Lower lobe of right lung (tissue), 2 donors: ENCODE measurements at regions not wholly inside any gene's neighbourhood (a gene's known extent, or its start where the extent isn't known, plus 50 kb on each side); places are given as distances from the start of the nearest gene placed in this dataset.

Source experiments
- ATAC-seq, 2 donors: fragments of 200-7000 bp; cut with Tn5 transposase; one replicate each; pipeline ENCODE4 v1.9.1; 2020 to 2022; ENCODE audit warnings: mild to moderate bottlenecking in 2 of 2, moderate library complexity in 2 of 2
- DNase-seq: peaks from one replicate; pipeline ENCODE4 v3.0.0-alpha.2; 2020
- H3K27ac ChIP-seq: fragments of 200-600 bp; one replicate; pipeline ENCODE4 v1.8.0; 2022
- H3K27me3 ChIP-seq: fragments of 200-600 bp; one replicate; pipeline ENCODE4 v1.8.0; 2022; ENCODE audit warnings: low read depth
- H3K36me3 ChIP-seq: fragments of 200-600 bp; one replicate; pipeline ENCODE4 v1.8.0; 2022; ENCODE audit warnings: mild to moderate bottlenecking
- H3K4me1 ChIP-seq: fragments of 200-600 bp; one replicate; pipeline ENCODE4 v1.8.0; 2022
- H3K4me3 ChIP-seq: fragments of 200-600 bp; one replicate; pipeline ENCODE4 v1.8.0; 2022; ENCODE audit warnings: mild to moderate bottlenecking
- H3K9me3 ChIP-seq: fragments of 200-600 bp; one replicate; pipeline ENCODE4 v1.8.0; 2022
- intact Hi-C: fragments of 100-400 bp; cut with DNase I; formaldehyde crosslinking; loops from one replicate; pipeline ENCODE4 v1.11.0; 2022
- TF ChIP-seq, protein P1 (sequence below): fragments of 200-600 bp; IDR thresholded peaks from one replicate; pipeline ENCODE4 v1.8.0; 2022; ENCODE audit warnings: antibody characterized with exemption, mild to moderate bottlenecking
- donor health status: DM: no; HTN: yes; CAD: no; lungs with severe emphysema.

DNA sequence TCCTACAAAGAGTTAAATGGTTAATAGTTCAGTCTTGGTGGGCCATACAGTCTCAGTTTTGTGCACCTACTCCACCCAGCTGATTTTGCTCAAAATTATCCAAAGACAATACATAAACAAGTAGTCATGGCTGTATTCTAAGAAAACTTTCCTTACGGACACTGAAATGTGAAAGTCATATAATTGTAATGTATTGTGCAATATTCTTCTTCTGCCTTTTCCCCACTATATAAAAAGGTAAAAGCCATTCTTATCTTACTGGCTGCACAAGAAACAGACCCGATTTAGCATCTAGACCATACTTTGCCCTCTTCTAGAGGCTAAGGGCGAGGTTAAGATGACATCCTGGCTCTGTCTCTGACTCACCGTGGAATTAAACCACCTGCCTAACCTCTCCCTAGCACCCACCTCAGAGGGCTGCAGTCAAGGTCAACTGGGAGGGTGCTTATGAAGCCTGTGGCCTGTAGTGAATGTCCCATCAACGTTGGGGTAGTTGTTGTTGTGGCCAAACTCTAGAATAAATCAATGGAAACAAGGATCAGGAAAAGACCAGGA lies 63.8 kb upstream of the DOCK1 start:
- Histone ChIP-seq H3K27me3 (no peaks in the 10 kb centered on the region), H3K4me1 (peaks cover 7% of the 10 kb centered on the region), H3K27ac (no peak overlapping the region), H3K9me3 (no peaks in the 10 kb centered on the region), H3K36me3 (no peaks in the 10 kb centered on the region), H3K4me3 (no peak overlapping the region)
- ATAC-seq (no peak), DNase-seq (no peak)
- TF ChIP-seq, protein P1, sequence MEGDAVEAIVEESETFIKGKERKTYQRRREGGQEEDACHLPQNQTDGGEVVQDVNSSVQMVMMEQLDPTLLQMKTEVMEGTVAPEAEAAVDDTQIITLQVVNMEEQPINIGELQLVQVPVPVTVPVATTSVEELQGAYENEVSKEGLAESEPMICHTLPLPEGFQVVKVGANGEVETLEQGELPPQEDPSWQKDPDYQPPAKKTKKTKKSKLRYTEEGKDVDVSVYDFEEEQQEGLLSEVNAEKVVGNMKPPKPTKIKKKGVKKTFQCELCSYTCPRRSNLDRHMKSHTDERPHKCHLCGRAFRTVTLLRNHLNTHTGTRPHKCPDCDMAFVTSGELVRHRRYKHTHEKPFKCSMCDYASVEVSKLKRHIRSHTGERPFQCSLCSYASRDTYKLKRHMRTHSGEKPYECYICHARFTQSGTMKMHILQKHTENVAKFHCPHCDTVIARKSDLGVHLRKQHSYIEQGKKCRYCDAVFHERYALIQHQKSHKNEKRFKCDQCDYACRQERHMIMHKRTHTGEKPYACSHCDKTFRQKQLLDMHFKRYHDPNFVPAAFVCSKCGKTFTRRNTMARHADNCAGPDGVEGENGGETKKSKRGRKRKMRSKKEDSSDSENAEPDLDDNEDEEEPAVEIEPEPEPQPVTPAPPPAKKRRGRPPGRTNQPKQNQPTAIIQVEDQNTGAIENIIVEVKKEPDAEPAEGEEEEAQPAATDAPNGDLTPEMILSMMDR: no peak
- intact Hi-C loops: no loop called here

DNA sequence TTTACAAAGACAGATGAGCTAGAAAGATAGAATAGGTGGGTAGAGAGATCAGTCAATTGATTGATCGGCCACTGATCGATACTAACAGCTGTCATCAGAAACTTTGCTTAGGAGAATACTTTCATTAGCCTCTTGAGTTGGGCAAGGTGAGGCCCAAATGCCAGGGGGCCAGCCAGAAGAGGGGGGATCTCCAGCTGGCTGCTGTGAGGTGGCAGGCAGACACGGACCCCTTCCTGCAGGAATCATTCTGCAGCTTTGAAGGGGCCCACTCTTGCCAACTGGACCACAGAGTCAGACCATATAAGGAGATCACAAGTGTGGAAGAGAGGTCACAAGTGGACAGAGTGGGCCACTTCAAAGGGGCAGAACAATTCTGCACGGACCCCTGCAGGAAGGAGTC lies 62.9 kb upstream of the DOCK1 start:
- no peak overlapping the region for H3K4me3 ChIP-seq
- peaks cover 7% of the 10 kb centered on the region for H3K4me1 ChIP-seq
- no peak for ATAC-seq
- H3K36me3 ChIP-seq: no peaks in the 10 kb centered on the region
- intact Hi-C loops: no loop called here
- H3K9me3 ChIP-seq: no peaks in the 10 kb centered on the region
- H3K27ac ChIP-seq: no peak overlapping the region
- H3K27me3 ChIP-seq: no peaks in the 10 kb centered on the region
- TF ChIP-seq, protein P1: no peak
- DNase-seq: no peak

DNA sequence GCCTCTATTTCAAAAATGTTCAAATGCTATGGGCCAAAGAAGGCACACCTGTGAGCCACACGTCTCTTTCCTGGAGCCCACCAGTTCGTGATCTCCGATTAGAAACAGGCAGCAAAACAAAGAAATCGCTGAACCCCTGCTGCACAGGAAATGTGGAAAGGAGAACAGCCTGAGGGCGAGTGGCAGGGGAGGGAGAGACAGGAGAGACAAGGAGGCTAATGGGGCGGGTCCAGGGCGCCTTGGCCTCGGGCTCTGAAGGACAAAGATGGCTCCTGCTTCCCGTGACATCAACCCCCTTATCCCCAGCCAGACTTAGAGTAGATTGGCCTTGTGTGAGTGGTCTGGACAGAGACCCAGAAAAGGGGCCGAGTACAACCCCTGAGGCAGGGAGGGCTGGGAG lies 62.4 kb upstream of the DOCK1 start:
- intact Hi-C loops: no loop called here
- TF ChIP-seq, protein P1: no peak
- no peaks in the 10 kb centered on the region for H3K9me3 ChIP-seq
- peaks cover 7% of the 10 kb centered on the region for H3K4me1 ChIP-seq
- ATAC-seq (no peak), DNase-seq (no peak)
- no peak overlapping the region for H3K4me3 ChIP-seq
- no peaks in the 10 kb centered on the region for H3K36me3 ChIP-seq
- H3K27me3 ChIP-seq: no peaks in the 10 kb centered on the region
- no peak overlapping the region for H3K27ac ChIP-seq

DNA sequence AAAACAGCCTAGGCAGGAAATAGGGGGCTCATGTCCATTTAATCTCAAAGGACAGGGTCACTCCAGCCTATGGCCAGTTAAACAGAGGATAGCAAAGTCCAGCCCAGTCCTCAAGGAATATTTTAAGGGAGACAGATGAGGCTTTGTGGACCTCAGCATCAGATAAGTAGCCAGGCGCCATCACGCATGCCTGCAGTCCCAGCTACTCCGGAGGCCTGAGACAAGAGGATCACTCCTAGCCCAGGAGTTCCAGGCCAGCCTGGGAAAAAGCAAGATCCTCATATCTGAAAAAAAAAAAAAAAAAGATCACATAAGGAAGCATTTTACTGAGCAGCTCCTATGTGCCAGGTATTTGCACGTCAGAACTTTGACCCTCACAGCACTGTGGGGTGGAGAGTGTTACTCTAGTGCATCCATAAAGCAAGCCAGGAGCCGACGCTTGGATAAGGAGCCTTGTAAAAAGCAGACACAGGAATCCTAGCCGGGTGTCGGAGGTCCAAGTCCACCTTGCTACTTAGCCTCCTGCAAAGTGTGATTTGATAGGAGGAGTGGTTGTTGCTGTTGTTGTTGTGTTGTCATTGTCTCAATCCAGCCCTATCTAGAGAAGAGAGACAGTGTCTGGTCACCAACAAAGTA lies 61.8 kb upstream of the DOCK1 start:
- DNase-seq: no peak
- Histone ChIP-seq H3K27me3 (no peaks in the 10 kb centered on the region), H3K27ac (no peak overlapping the region), H3K9me3 (no peaks in the 10 kb centered on the region), H3K4me1 (peaks cover 4% of the 10 kb centered on the region), H3K4me3 (no peak overlapping the region), H3K36me3 (no peaks in the 10 kb centered on the region)
- TF ChIP-seq, protein P1: no peak
- ATAC-seq: no peak
- intact Hi-C loops: no loop called here

DNA sequence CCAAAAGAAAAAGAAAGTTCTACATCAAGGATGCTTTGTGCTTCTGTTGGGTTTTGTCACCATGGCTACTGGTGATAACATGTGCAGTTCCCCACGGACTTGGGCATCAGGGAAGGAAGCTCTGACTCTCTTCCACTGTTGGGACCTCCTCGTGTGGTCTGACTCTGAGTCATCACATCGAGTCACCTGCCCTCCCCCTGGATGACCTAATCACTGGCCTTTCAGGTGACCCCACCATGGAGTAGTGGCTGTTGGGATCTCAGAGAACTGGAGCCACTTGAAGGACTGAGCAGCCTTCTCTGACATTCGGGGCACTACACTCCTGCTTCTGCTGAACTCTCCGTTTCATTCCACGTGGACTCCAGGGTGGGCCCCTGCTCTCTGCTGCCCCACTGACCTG lies 60.8 kb upstream of the DOCK1 start:
- no peaks in the 10 kb centered on the region for H3K4me1 ChIP-seq
- peak in 1 of 2 donors; percentile 25 for ATAC-seq
- no peaks in the 10 kb centered on the region for H3K9me3 ChIP-seq
- no peak for DNase-seq
- TF ChIP-seq, protein P1: no peak
- H3K27ac ChIP-seq: no peak overlapping the region
- intact Hi-C loops: no loop called here
- no peaks in the 10 kb centered on the region for H3K27me3 ChIP-seq
- H3K4me3 ChIP-seq: no peak overlapping the region
- no peaks in the 10 kb centered on the region for H3K36me3 ChIP-seq
